ENCODE measurements at regions not wholly inside any gene's neighbourhood (a gene's known extent, or its start where the extent isn't known, plus 50 kb on each side); places are given as distances from the start of the nearest gene placed in this dataset.

GRCh38 chr12:31790759-31791158 lies 61.9 kb upstream of the AMN1 start:
- no peak for DNase-seq
- Histone ChIP-seq H2BK120ac (ENCODE audit: low read depth, low read length, poor library complexity, severe bottlenecking) (no peak overlapping the region), H3K18ac (ENCODE audit: insufficient read length, low read depth, low read length) (no peak overlapping the region), H3K27me3 (ENCODE audit: insufficient read depth, low read length) (no peaks in the 10 kb centered on the region), H4K8ac (replicated peaks; ENCODE audit: insufficient read length, low read depth, low read length) (no peak overlapping the region), H3K9ac (ENCODE audit: extremely low read depth, insufficient read length, low read length) (no peak overlapping the region), H3K14ac (ENCODE audit: insufficient read depth, low read length) (no peak overlapping the region), H3K79me1 (ENCODE audit: insufficient read depth, low read depth, low read length, poor library complexity, severe bottlenecking) (no peaks in the 10 kb centered on the region), H3K23ac (ENCODE audit: insufficient read length, low read depth, low read length) (no peak overlapping the region), H4K5ac (ENCODE audit: insufficient read length, low read depth, low read length) (no peak overlapping the region), H3K9me3 (ENCODE audit: control insufficient read depth, low read depth, low read length) (no peaks in the 10 kb centered on the region), H2AFZ (ENCODE audit: low read length) (no peak overlapping the region), H4K20me1 (ENCODE audit: control insufficient read depth, insufficient read depth, insufficient read length) (no peaks in the 10 kb centered on the region), H4K91ac (ENCODE audit: insufficient read length, low read depth, low read length) (no peak overlapping the region), H3K56ac (ENCODE audit: insufficient read length, low read depth, low read length) (no peak overlapping the region), H3K23me2 (ENCODE audit: insufficient read length, low read depth, low read length, poor library complexity, severe bottlenecking) (no peaks in the 10 kb centered on the region), H3T11ph (ENCODE audit: low read length) (no peak overlapping the region), H3K79me2 (ENCODE audit: insufficient read depth, low read length) (no peaks in the 10 kb centered on the region), H2BK15ac (ENCODE audit: low read depth, low read length) (no peak overlapping the region), H3K4me2 (ENCODE audit: insufficient read depth, insufficient read length, low read length) (no peak overlapping the region), H3K4ac (ENCODE audit: low read depth, low read length) (no peak overlapping the region), H2AK5ac (ENCODE audit: insufficient read length, low read length) (no peak overlapping the region), H3K4me1 (ENCODE audit: insufficient read depth, low read length) (no peaks in the 10 kb centered on the region), H3K27ac (ENCODE audit: insufficient read length, low read depth, low read length) (no peak overlapping the region), H2BK5ac (ENCODE audit: insufficient read length, low read length) (no peak overlapping the region), H2BK12ac (ENCODE audit: insufficient read length, low read depth, low read length) (no peak overlapping the region), H2BK20ac (ENCODE audit: low read depth, low read length, poor library complexity, severe bottlenecking) (no peak overlapping the region)
- peaks cover 2 to 3% of the 10 kb centered on the region in 2 experiments; a peak in 1 of 5 replicates for H3K9me3 Mint-ChIP-seq
- H3K4me1 Mint-ChIP-seq = peaks cover 9 to 10% of the 10 kb centered on the region in 2 experiments
- H3K27ac Mint-ChIP-seq = no peak overlapping the region
- TF ChIP-seq CTCF (conservative IDR thresholded peaks at IDR 0.05) = no peak
- H3K4me3 Mint-ChIP-seq = no peak overlapping the region
- H3K36me3 Mint-ChIP-seq (ENCODE audit: insufficient read depth in 1 of 3, low read depth in 3 of 3) = peaks cover 0 to 5% (median 0%) of the 10 kb centered on the region in 3 experiments; a peak in 2 of 7 replicates
- WGBS (ENCODE audit: extremely low coverage, insufficient read length, low lambda C conversion rate) = no CpG with 5 or more reads among the region's 1 CpG
- no peaks in the 10 kb centered on the region for H3K27me3 Mint-ChIP-seq (ENCODE audit: low read depth)
